DMS53 treated with DMSO at 0.1 percent for 48 hours (cell line): ENCODE measurements at regions not wholly inside any gene's neighbourhood (a gene's known extent, or its start where the extent isn't known, plus 50 kb on each side); places are given as distances from the start of the nearest gene placed in this dataset.
"Not testable (repeated sequence)": the region's sequence is repeated elsewhere in the genome, so short reads cannot be mapped to it uniquely, and the experiment has no call there.

ENCODE experiments used
- DNase-seq: peaks from one replicate; lab custom pipeline; 2025; ENCODE audit not compliant: unreplicated experiment; lab: John Stamatoyannopoulos, UW

DNA sequence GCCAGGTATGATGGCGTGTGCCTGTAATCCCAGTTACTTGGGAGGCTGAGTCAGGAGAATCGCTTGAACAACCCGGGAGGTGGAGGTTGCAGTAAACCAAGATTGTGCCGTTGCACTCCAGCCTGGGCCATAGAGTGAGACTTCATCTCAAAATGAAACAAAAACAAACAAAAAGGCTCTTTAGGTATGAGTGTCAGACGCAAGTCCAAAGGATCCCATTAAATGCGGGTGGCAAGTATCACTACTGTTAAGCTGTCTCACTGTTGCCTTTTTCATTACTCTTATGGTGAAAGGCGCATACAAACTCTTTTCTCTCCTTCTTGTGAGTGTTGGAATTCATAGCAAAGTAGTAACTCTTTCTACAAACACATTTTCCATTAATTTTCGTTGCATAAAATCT is 688.5 kb upstream of the CHD1 start:
- no peak for DNase-seq

DNA sequence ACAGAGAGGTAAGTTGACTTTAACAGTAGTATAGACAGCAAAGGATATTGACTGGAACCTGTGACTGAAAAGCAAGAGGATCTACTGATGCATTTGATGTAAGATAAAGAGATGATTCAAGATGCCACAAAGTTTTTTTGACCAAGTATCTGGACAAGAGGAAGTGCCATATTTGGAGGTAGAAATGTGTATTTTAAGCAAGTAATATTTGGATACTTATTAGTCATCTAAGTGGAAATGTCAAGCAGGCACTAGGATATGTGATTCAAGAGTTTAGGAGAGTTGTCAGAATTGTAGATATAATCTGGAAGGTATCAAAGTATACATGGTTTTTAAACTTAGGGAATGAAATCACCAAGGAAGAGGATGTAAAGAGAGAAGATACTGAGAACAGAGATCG is 686.1 kb upstream of the CHD1 start:
- DNase-seq, result no peak

DNA sequence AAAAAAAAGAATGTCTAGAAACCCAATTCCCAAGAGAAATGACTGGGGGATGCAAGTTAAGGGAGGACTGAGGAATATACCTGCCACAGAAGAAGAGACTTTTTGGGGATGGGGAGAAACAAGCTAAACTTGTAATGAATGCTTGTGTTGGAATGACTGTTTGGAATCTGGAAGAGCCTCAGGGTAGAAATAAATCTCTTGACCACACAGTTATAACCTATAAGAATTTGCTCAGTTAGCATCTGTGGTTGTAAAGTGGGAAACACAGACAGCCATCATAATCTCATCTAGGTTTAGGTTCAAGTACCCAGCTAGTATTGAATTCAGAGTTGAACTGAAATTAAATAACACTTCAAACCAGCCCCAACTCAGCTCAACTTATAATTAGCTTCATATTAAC is 678.3 kb upstream of the CHD1 start:
- no peak for DNase-seq

DNA sequence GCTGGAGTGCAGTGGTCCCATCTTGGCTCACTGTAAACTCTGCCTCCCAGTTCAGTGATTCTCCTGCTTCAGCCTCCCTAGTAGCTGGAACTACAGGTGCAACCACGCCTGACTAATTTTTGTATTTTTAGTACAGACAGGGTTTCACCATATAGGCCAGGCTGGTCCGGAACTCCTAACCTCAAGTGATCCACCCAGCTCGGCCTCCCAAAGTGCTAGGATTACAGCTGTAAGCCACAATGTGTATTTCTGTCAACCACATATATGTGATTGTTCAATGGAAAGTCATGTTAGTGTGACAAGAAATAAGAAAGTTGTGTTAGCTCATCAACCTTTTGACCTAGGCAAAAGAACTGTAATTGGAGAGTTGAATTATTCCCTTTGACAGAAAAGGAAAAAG is 677.1 kb upstream of the CHD1 start:
- DNase-seq, result no peak

DNA sequence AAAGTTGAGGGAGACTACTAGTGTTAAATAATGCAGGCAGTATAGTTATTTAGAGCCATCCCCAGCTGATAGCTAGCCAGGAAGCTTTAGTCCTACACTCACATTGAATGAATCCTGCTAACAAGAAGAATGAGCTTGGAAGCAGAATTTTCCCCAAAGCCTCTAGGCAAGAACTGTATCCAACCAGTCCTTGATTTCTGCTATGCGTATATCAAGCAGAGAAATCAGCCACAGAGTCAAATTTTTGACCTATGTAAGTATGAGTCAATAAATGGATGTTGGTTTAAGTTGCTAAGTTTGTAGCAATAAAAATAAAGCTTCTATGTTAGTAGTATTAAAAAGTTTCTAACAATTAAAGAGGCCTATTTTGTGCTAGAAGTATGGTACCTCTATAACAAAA is 672.1 kb upstream of the CHD1 start:
- no peak for DNase-seq

DNA sequence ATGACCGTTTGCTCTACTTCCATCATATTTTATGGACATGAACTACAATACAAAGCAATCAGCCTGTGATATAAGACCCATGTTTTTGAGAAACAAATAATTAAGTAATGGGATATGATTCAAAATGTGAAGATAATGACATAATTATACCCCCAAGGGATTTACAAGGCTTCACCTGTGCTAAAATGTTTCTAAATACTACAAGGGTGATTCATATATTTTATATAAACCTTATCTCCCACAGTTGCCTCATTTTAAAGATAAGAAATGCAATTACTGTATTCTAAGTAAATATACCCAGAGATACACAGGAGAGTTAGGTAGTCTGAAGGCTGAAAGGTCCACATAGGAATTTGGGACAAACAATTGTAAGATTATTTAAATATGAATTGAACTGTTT is 662.0 kb upstream of the CHD1 start:
- no peak for DNase-seq

DNA sequence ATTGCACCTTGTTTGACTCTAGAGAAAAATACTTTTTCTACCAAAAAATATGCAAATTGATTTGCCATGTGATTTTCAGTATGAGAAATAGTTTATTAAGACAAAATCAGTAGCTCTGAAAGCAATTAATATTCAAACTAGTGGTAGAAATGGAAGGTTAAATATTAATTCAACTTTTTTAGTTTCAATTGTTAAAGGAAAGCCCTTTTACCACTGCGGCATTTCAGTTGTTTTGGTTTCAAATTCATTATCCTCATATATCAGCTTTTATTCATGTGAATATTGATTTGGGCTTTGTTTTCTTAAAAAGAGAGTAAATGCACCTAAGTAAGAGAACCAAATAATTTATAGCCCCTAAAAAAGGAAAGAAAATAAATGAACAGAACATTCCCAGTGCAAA is 660.6 kb upstream of the CHD1 start:
- DNase-seq, result no peak

DNA sequence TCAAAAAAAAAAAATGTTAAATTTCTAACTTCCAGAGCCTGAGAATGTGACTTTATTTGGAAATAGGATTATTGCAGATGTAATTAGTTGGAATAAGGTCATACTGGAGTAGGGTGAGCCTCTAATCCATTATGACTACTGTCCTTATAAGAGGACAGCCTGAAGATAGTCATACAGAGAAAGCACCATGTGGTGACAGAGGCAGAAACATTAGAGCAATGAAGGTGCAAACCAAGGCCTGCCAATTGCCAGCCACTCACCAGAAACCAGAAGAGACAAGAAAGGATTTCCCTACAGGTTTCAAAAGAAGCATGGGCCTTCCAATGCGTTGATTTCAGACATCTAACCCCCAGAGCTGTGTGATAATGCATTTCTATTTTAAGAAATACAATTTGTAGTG is 659.2 kb upstream of the CHD1 start:
- no peak for DNase-seq

DNA sequence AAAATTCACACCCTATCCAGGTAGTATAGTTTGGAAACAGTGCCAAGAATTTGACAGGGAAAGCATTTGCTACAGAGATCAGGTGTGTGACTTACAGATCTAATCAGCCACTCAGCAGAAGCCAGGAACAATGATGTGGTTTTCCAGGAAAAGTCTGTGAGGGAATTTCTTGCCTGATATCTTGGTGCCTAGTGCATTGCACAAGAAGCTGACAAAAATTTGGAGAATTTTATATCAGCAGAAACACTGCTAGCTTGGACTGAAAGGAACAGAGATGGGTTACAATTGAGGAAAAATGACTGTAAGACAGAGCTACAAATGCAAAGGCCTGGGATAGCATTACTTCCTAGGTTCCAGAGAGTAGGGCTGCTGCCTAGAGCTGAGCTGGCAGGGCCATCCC is 658.1 kb upstream of the CHD1 start:
- DNase-seq, result no peak

DNA sequence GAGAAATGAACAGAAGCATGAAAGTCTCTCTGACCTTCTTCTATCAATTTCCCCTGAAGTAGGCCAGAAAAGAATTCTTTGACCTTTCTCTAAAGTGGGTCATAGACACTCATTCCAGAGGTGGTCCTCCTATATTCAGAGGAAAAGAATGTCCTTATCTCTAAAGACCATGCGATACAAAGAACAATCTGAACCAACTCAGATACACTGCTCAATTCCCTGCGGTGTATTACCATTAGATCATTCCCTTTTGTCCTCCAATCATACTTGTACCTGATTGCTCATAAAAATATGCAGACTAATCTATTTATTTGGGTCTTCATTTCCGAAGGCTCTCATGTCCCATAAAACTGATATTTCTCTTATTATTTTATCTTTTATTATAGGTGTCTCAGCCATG is 652.4 kb upstream of the CHD1 start:
- not testable (repeated sequence) for DNase-seq

DNA sequence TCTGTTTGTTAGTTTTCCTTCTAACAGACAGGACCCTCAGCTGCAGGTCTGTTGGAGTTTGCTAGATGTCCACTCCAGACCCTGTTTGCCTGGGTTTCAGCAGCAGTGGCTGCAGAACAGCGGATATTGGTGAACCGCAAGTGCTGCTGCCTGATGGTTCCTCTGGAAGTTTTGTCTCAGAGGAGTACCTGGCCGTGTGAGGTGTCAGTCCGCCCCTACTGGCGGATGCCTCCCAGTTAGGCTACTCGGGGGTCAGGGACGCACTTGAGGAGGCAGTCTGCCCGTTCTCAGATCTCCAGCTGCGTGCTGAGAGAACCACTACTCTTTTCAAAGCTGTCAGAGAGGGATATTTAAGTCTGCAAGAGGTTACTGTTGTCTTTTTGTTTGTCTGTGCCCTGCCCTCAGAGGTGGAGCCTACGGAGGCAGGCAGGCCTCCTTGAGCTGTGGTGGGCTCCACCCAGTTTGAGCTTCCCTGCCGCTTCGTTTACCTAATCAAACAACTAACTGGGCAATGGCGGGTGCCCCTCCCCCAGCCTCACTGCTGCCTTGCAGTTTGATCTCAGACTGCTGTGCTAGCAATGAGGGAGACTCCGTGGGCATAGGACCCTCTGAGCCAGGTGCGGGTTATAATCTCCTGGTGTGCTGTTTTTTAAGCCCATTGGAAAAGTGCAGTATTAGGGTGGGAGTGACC is 634.3 kb upstream of the CHD1 start:
- not testable (repeated sequence) for DNase-seq

DNA sequence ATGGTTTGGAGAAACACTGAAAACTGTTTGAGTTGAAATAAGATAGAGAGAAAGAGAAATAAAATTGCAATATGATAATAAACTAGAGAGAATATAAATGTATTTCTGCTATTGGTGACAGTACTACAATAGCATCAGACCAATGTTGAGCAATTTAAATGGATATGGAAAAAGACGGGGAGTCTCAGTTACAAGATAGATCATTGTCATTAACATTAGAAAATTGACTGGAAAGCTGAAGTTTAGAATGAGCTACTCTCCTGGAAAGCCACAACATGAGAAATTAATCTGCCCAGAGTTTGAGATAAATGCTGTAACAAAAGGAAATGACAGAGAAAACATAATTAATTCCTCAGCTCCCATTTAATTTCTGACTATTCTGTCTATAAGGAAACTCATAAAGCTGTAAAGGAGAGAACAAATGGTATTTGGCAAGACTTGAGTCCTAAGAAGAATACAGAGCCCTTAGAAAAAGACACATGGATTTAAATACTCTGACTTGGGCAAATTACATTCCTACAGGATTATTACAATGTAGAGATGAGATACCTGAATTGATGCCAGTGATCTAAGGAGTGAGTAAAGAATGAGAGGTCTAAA is 624.5 kb upstream of the CHD1 start:
- DNase-seq, result no peak

DNA sequence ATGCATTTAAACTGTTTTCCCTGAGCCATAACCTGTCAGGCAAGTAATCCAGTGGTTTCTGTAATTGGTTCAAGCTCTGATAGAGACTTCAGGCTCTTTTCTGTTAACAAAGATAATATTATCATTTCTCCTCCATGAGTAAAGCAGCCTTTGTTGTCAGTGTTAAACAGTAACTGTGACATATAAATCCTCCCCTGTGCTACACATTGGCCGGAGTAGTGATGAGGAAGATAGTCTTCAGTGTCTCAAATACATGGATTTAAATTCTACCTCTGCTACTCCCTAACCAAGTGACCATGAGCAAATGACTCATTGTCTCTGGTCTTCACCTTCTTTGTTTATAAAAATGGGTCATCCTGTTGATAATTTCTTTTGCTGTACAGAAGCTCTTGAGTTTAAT is 615.5 kb upstream of the CHD1 start:
- no peak for DNase-seq

DNA sequence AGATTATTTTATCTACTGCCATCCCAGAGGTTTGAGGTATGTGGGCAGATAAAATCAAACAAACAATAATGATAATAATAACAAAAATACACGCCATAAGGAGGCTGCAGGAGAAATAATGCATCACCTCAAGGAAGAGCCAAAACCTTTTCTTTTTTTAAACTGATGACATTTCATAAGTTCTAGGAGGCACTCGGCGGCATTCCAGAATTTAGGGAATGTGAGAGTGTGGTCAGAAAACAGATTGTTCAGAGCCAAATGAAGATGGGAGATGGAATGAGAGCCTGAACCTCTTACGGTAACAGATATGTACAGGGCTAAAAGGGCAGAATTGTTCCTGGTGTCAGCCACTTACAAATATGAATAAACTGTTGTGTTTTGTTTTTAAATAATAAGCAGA is 615.0 kb upstream of the CHD1 start:
- no peak for DNase-seq

DNA sequence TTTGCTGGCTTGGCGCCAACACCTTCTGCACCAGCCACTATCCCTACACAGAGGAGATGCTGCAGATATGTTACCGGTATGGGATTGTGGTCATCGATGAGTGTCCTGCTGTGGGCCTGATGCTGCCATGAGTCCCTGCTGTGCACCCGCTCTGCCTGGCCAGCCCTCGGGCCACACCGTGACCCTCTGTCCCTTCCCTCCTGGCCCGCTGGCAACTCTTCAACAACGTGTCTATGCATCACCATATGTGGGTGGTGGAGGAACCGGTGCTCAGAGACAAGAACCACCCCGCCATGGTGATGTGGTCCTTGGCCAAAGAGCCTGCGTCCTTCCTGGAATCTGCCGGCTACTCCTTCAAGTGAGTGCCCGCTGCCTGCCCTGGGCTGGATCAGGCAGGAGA is 605.4 kb upstream of the CHD1 start:
- DNase-seq, result not testable (repeated sequence)

DNA sequence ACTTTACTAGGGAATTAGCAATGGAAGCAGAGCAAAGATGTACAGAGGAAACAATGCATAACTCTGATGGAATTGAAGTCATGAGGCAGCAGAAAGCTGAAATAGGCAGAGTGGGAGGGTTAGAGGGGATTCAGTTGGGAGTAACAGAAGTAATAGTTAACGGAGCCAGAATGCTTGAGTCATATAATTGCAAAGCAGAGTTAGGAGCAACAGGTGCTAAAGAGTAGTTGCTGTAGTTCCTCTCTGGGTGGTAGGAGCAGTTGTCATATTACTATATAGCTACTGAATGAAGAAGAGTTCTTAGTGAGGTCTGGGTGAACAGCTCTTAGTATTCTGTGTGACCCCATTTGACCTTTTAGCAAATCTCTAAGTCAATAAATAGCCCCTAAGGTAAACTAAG is 592.9 kb upstream of the CHD1 start:
- not testable (repeated sequence) for DNase-seq

DNA sequence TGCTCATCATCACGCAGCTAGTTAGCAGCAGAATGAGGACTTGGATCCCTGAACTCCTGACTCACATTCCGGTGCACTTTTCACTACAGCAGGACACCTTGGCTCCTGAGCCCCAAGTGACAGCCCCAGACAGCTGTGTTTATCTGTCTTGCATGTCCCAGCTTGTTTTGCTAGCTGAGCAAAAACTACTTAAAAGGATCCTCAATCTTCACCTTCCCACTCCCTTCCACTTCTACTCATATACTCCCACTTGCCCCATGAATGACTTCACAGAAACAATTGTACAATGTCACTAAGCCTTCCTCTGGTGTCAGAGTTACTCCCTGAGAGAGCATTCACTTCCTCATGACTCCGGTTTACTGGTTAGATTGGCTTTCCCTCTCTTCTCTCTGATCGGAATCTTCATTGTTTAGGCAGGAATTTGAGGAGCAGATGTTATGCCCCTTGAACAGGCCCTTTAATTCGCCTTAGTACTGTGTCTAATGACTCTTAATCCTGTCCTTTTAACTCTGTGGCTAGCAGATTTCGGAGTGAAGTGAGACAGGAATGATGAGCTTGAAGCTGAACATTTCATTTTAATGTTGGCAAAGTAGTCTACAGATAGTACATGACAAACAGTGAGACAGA is 587.2 kb upstream of the CHD1 start:
- DNase-seq, result not testable (repeated sequence)

DNA sequence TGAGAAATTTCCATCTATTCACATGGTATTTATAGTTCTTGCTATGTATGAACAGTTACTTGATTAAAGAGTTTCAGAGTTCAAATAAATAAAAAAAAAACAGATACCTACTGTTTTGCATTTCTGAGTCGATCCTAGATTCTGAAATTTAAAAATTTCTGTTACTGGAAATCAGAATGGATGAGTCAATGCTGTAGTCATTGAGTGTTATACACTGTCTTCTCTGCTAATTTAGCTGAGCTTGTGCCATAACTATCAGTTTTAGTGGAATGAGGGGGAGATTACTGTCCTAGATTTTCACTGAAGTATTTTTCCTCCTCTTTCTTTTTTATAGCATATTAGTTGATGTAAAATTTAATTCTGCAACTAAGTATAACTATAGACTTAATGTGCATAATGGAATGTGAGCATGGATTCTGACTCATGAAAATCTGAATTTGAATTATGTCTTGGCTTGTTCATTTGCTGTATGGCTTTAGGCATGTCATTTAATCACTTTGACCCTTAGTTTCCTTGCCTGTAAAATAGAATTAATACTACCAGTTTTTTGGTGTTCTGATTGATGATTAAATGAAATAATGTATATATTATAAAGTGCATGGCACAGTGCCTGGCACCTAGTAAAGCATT is 581.5 kb upstream of the CHD1 start:
- not testable (repeated sequence) for DNase-seq

DNA sequence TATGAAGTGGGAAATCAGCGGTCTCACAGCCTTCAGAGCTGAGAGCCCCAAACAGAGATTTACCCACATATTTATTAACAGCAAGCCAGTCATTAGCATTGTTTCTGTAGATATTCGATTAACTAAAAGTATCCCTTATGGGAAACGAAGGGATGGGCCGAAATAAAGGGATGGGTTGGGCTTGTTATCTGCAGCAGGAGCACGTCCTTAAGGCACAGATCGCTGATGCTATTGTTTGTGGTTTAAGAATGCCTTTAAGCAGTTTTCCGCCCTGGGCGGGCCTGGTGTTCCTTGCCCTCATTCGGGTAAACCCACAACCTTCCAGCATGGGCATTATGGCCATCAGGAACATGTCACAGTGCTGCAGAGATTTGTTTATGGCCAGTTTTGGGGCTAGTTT is 580.3 kb upstream of the CHD1 start:
- DNase-seq, result not testable (repeated sequence)

DNA sequence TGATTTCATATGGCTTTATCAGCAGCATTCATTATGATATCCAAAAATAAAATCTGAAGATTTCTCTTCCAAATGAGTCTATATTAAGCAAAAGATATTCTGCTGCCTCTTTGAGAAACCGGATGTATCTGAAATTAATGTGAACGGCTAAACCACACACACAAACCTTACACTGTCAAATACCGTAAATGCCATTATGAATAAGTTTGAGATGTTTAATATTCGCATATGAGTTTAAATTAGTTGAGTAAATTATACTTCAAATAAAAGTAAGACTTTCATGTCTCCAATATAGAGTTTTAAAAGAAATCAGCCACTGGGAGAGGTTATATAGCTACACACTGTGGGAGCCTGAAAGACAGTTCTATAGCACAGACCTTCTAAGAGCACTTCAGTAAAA is 566.6 kb upstream of the CHD1 start:
- not testable (repeated sequence) for DNase-seq

DNA sequence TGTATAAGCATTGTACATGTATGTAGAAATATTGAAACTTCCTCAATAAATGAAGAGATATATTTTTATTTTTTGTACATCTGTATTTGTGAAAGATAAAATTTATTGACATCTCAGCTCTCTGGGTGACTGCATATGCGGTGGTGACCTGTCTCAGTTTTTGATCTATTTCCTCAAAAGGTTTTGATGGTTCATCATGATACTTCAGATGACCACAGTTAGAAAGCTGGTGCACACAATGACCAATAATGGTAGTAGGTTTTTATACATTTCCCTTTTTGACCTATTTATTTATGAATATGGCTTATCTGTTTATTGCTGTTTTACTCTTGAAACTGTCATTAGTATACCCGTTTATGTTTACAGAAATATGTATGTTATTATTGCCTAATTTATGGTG is 549.6 kb upstream of the CHD1 start:
- not testable (repeated sequence) for DNase-seq

DNA sequence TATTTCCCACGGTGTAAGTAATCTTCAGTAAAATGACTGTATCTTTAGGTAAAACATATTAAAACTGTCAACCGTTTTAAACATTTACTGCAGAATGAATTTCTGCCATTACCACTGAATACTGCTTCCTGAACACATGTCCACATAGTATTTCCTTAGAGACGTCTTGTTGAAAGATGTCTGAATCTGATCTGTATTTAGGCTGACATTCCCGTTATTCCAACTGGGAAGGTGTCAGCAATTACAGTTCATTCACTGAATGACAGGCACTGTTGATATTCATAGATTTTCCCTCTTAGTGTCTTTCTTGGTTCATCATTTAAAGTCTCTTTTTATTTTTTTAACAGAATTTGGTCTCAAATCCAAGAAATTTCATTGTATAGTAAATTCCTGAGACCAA is 544.5 kb upstream of the CHD1 start:
- not testable (repeated sequence) for DNase-seq
